ENCODE measurements at regions not wholly inside any gene's neighbourhood (a gene's known extent, or its start where the extent isn't known, plus 50 kb on each side); places are given as distances from the start of the nearest gene placed in this dataset.

DNA sequence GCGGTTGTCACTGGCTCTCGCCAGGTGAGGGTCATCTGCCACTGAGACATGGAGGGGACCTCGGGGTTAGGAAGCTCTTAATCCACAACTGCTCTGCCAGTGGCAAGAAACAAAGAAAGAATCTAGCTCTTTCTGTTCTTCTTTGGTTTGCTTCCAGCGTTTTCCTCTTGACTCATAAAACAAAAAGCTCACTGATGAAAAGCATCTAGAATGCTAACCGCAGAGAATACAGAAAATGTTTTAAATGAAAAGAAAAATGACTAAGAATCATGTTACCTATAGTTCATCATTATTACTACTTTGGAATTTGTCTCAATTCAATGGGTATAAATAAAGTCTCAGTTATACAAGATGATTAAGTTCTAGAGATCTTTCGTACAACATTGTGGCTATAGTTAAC, 274.8 kb upstream of the TENM3 start:
- no peak for ATAC-seq (replicated peaks in 6 of 8)
- 0 to 100% (median 90%) methylated on average over 2 to 6 of the region's 6 CpGs for WGBS, 10 experiments
- no peak overlapping the region for H3K27ac ChIP-seq
- no peak overlapping the region for H3K4me3 ChIP-seq
- H3K4me1 ChIP-seq (replicated peaks in 1 of 2), result peaks cover 0 to 17% of the 10 kb centered on the region in 2 donors
- in situ Hi-C loops (cut with MboI; ENCODE audit: low pct_unique_long_range_greater_than_20kb in 2 of 9, low sequenced_read_pairs in 9 of 9, unreplicated experiment in 9 of 9), result no loop called here

- 3 to 97% (median 90%) methylated on average over 2 to 5 of the region's 5 CpGs; no CpG with 5 or more reads in 1 of the 10 experiments for WGBS, 10 experiments
- Histone ChIP-seq H3K4me1 (replicated peaks in 1 of 2) (peaks cover 0 to 15% of the 10 kb centered on the region in 2 donors), H3K4me3 (no peak overlapping the region), H3K27ac (no peak overlapping the region)
- no peak for ATAC-seq (replicated peaks in 6 of 8)
- in situ Hi-C loops (cut with MboI; ENCODE audit: low pct_unique_long_range_greater_than_20kb in 2 of 9, low sequenced_read_pairs in 9 of 9, unreplicated experiment in 9 of 9), result no loop called here
These were observed 274.1 kb upstream of the TENM3 start for GRCh38 chr4:181969151-181969550.

GRCh38 chr4:181970366-181970765, 272.8 kb upstream of the TENM3 start:
- WGBS, 10 experiments, result 31 to 100% (median 79%) methylated on average over 1 to 4 of the region's 4 CpGs

DNA sequence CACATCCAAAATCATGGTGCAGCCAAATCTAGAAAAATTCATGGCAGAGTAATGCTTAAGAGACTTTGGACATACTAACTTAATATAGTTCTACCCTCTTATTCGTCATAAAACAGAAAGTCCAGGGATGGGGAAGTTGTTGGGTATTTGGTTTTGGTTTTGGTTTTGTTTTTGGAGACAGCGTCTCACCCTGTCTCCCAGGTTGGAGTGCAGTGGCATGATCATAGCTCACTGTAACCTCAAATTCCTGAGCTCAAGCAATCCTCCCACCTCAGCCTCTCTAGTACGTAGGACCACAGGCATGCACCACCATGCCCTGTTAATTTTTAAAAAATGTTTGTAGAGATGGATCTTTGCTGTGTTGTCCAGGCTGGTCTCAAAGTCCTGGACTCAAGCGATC, 271.8 kb upstream of the TENM3 start:
- WGBS, 10 experiments, result 0 to 100% (median 75%) methylated on average over 1 to 4 of the region's 4 CpGs; no CpG with 5 or more reads in 1 of the 10 experiments

More at GRCh38 chr4:181970366-181970765, 272.8 kb upstream of the TENM3 start:
- Histone ChIP-seq H3K27ac (no peak overlapping the region), H3K4me3 (no peak overlapping the region), H3K4me1 (replicated peaks in 1 of 2) (peaks cover 0 to 13% of the 10 kb centered on the region in 2 donors)
- in situ Hi-C loops (cut with MboI; ENCODE audit: low pct_unique_long_range_greater_than_20kb in 2 of 9, low sequenced_read_pairs in 9 of 9, unreplicated experiment in 9 of 9), result no loop called here
- ATAC-seq (replicated peaks in 6 of 8), result no peak

GRCh38 chr4:181971973-181972372, 271.2 kb upstream of the TENM3 start:
- Histone ChIP-seq H3K27ac (no peak overlapping the region), H3K4me1 (replicated peaks in 1 of 2) (no peaks in the 10 kb centered on the region), H3K4me3 (no peak overlapping the region)
- WGBS, 10 experiments, result 8 to 100% (median 82%) methylated on average over 1 to 3 of the region's 3 CpGs; no CpG with 5 or more reads in 2 of the 10 experiments
- ATAC-seq (replicated peaks in 6 of 8), result peak in 1 of 8 experiments; percentile 65
- in situ Hi-C loops (cut with MboI; ENCODE audit: low pct_unique_long_range_greater_than_20kb in 2 of 9, low sequenced_read_pairs in 9 of 9, unreplicated experiment in 9 of 9), result no loop called here

More for the DNA sequence above, 271.8 kb upstream of the TENM3 start:
- no peak overlapping the region for H3K4me3 ChIP-seq
- H3K4me1 ChIP-seq (replicated peaks in 1 of 2), result peaks cover 0 to 3% of the 10 kb centered on the region in 2 donors
- in situ Hi-C loops (cut with MboI; ENCODE audit: low pct_unique_long_range_greater_than_20kb in 2 of 9, low sequenced_read_pairs in 9 of 9, unreplicated experiment in 9 of 9), result no loop called here
- ATAC-seq (replicated peaks in 6 of 8), result no peak
- H3K27ac ChIP-seq, result no peak overlapping the region

DNA sequence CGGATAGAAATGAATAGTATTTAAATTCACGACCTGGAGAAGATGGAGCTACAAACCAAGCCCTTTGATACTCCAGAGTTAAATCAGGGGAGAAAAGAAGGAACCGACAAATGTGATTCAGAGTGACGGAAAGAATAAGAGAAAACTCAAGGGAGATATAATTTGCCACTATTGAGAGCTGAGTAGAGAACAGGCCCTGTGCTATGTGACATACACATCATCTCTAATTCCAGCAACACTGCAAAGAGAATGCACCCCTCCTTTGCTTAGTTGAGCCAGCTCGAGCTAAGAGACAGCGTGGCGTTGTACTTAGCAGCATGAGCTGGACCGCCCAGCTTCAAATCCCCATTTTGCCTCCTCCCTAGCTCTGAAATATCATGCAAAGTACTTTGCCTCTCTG, 266.4 kb upstream of the TENM3 start:
- Histone ChIP-seq H3K4me1 (replicated peaks in 1 of 2) (peaks cover 0 to 4% of the 10 kb centered on the region in 2 donors), H3K27ac (no peak overlapping the region), H3K4me3 (no peak overlapping the region)
- in situ Hi-C loops (cut with MboI; ENCODE audit: low pct_unique_long_range_greater_than_20kb in 2 of 9, low sequenced_read_pairs in 9 of 9, unreplicated experiment in 9 of 9), result no loop called here
- peak in 1 of 8 experiments; percentile 52 for ATAC-seq (replicated peaks in 6 of 8)
- WGBS, 10 experiments, result 14 to 89% (median 81%) methylated on average over 3 to 8 of the region's 8 CpGs; no CpG with 5 or more reads in 1 of the 10 experiments

GRCh38 chr4:181982437-181982836, 260.8 kb upstream of the TENM3 start:
- ATAC-seq (replicated peaks in 6 of 8), result peak in 5 of 8 experiments; percentile 17 to 54 (median 38)
- Histone ChIP-seq H3K27ac (no peak overlapping the region), H3K4me1 (replicated peaks in 1 of 2) (peaks cover 4 to 43% of the 10 kb centered on the region in 2 donors), H3K4me3 (no peak overlapping the region)
- WGBS, 10 experiments, result 0 to 61% (median 19%) methylated on average over 2 of the region's 2 CpGs; no CpG with 5 or more reads in 2 of the 10 experiments
- in situ Hi-C loops (cut with MboI; ENCODE audit: low pct_unique_long_range_greater_than_20kb in 2 of 9, low sequenced_read_pairs in 9 of 9, unreplicated experiment in 9 of 9), result no loop called here

DNA sequence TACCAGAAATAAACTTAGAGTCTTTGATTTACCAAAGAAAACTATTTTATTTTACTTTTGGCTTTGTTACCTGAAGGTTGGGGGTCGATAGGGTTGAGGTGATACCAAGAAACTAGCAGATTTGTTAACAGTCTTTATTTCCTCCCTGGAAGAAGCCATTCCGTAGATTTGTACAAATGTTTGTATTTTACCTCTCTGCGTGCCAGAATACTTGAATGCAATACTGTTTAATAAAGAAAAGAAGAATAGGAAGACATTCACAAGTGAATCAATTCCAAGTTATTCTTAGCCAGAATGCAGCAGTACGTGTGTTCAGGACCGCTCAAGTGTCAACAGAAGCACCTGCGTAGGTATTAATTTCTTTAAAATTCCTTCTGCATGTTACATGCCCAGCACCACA, 260.3 kb upstream of the TENM3 start:
- ATAC-seq (replicated peaks in 6 of 8), result no peak
- Histone ChIP-seq H3K4me3 (no peak overlapping the region), H3K27ac (no peak overlapping the region), H3K4me1 (replicated peaks in 1 of 2) (peaks cover 4 to 43% of the 10 kb centered on the region in 2 donors)
- in situ Hi-C loops (cut with MboI; ENCODE audit: low pct_unique_long_range_greater_than_20kb in 2 of 9, low sequenced_read_pairs in 9 of 9, unreplicated experiment in 9 of 9), result no loop called here
- WGBS, 10 experiments, result 4 to 95% (median 84%) methylated on average over 2 to 6 of the region's 6 CpGs

DNA sequence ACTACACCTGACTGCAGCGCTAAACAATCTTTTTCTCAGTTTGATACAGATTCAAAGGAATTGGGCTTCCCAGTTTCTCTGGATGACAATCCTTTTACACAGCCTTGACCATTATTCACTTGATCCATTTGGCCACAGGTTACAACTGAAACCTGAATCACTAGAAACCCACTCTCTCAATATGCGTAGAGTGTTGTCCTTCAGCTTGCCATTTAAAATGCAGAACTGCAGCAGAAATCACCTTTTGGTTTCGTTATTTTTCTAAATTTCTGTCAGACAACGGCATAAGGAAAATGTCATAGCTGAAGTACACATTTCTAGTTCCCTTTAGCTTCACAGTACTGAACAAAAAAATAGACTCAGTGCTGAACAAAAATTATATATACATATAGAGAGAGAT, 255.8 kb upstream of the TENM3 start:
- ATAC-seq (replicated peaks in 6 of 8), result no peak
- 26 to 100% (median 86%) methylated on average over 1 to 4 of the region's 4 CpGs for WGBS, 10 experiments
- H3K4me3 ChIP-seq, result no peak overlapping the region
- no peak overlapping the region for H3K27ac ChIP-seq
- in situ Hi-C loops (cut with MboI; ENCODE audit: low pct_unique_long_range_greater_than_20kb in 2 of 9, low sequenced_read_pairs in 9 of 9, unreplicated experiment in 9 of 9), result no loop called here
- peaks cover 3 to 38% of the 10 kb centered on the region in 2 donors for H3K4me1 ChIP-seq (replicated peaks in 1 of 2)

DNA sequence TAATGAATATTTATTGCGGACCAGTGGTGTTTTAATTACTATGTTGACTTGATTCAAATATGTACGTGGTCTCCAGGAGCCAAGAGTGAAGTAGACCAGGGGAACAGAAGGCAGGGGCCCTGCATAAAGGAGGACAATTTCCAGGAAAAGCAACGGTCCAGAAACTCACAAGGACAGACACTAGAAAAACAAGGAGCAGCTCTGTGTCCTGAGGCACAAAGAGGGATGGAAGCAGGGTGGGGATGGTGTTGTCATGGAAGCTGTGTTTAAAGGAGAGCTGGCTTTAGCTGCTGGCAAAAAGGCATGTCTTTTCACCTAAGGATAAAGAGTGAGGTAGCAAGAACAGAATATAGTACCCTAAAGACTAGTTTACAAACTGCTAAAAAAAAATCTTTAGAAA, 254.1 kb upstream of the TENM3 start:
- whole genome bisulfite sequencing, 10 experiments, result 0 to 85% (median 51%) methylated on average over 1 to 3 of the region's 3 CpGs; no CpG with 5 or more reads in 2 of the 10 experiments
- ATAC-seq (replicated peaks in 6 of 8), result peak in 1 of 8 experiments; percentile 59
- Histone ChIP-seq H3K27ac (no peak overlapping the region), H3K4me3 (no peak overlapping the region), H3K4me1 (replicated peaks in 1 of 2) (peaks cover 2 to 25% of the 10 kb centered on the region in 2 donors)
- in situ Hi-C loops (cut with MboI; ENCODE audit: low pct_unique_long_range_greater_than_20kb in 2 of 9, low sequenced_read_pairs in 9 of 9, unreplicated experiment in 9 of 9), result no loop called here

DNA sequence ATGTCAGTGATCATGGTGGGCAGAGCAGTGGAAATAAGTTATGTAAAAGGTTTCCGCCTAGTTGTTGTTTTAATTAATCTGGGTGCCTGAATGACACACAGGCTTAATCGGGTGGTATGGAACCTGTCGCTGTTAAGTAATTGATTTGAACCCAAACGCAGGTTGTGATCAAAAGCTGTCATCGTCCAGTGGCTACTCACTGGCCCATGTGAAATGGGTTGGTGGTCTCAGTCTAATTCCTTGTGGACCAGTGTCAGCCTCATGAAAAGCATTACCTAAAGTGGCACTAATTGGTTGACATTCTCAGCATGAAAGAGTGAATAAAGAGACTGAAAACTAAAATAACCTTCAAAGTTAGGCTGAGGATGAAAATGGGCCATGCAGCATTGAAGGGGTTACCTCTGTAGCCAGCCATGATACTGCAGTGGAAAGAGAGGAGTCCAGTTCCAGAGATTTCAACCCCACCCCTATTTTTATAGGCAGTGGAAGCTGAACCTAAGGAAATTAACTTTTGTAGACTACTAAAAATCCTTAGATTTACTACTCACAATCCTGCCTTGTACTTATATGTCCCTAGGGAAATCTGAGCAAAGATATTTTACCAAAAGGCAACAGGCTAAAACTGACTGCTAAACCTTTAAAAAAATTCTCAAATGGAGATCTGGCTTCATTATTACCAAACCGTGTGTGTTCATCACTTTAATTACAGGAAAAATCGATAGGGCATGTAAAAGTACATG, 251.7 kb upstream of the TENM3 start:
- H3K27ac ChIP-seq, result no peak overlapping the region
- in situ Hi-C loops (cut with MboI; ENCODE audit: low pct_unique_long_range_greater_than_20kb in 2 of 9, low sequenced_read_pairs in 9 of 9, unreplicated experiment in 9 of 9), result no loop called here
- WGBS, 10 experiments, result 17 to 91% (median 79%) methylated on average over 1 to 6 of the region's 7 CpGs
- peak in 1 of 8 experiments; percentile 60 for ATAC-seq (replicated peaks in 6 of 8)
- H3K4me3 ChIP-seq, result no peak overlapping the region
- H3K4me1 ChIP-seq (replicated peaks in 1 of 2), result peaks cover 2 to 9% of the 10 kb centered on the region in 2 donors

DNA sequence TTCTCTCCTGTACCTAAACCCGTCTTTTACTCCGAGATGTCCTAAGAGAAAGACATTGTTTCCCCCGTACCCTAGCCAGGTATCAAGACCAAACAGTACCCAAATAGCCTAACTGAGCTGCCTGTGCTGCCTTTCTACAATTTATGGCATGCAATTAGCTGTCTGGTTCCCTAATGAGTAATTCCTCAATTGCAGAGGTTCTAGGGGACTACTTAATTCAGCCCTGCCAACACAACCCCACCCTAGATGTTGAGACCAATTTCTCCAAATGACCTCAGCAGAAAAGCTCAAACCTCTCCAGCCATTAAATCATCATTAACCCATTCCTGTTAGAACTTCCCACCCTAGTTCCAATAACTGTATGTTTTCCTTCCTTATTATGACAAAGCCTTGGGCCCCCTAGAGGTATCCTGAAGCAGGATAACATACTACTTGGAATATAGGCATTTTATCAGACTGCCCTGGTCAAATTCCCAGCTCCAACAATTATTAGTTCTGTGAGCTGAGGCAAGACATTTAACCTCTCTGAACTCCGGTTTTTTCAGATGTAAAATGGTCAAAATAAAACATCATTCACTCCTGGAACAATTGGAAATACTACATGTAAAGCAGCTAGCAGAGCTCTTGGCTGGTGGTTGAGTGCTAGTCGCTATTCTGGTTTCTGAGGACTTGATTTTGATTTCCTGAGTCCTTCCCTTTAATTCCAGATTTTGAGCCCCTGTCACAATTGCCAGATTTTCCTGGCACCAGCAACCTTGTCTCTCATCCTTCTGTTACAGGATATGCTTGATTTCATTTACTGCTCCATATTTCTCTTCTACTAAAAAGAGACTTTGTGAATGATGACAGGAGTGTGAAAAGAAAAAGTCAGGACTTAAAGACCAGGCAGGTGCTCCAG, 244.6 kb upstream of the TENM3 start:
- Histone ChIP-seq H3K4me1 (replicated peaks in 1 of 2) (peaks cover 6 to 11% of the 10 kb centered on the region in 2 donors), H3K4me3 (no peak overlapping the region), H3K27ac (no peak overlapping the region)
- peak in 4 of 8 experiments; percentile 24 to 63 (median 47) for ATAC-seq (replicated peaks in 6 of 8)
- 11 to 100% (median 78%) methylated on average over 1 to 5 of the region's 5 CpGs for WGBS, 10 experiments
- in situ Hi-C loops (cut with MboI; ENCODE audit: low pct_unique_long_range_greater_than_20kb in 2 of 9, low sequenced_read_pairs in 9 of 9, unreplicated experiment in 9 of 9), result no loop called here

DNA sequence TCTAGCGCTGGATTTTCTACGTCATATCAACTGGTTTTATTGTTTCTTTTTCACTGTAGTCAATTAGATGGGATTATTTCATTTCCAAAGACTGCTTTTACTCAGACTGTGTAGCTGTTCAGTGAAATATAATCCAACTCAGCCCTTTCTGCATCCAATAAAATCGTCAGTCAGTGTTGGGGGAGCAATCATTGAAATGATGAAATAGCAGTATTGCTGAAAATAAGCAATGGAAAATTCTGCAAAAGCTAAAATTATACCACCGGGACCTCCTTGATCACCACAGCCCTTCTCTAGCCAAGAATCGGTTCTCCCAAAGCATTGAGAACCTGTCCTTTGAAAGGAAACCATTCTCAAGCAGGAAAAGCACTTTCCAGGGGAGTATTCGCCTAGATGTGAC, 243.1 kb upstream of the TENM3 start:
- in situ Hi-C loops (cut with MboI; ENCODE audit: low pct_unique_long_range_greater_than_20kb in 2 of 9, low sequenced_read_pairs in 9 of 9, unreplicated experiment in 9 of 9), result no loop called here
- peaks cover 6 to 11% of the 10 kb centered on the region in 2 donors for H3K4me1 ChIP-seq (replicated peaks in 1 of 2)
- WGBS, 10 experiments, result 7 to 97% (median 88%) methylated on average over 3 to 5 of the region's 6 CpGs
- ATAC-seq (replicated peaks in 6 of 8), result no peak
- no peak overlapping the region for H3K4me3 ChIP-seq
- no peak overlapping the region for H3K27ac ChIP-seq
